ENCODE measurements at regions not wholly inside any gene's neighbourhood (a gene's known extent, or its start where the extent isn't known, plus 50 kb on each side); places are given as distances from the start of the nearest gene placed in this dataset.

DNA sequence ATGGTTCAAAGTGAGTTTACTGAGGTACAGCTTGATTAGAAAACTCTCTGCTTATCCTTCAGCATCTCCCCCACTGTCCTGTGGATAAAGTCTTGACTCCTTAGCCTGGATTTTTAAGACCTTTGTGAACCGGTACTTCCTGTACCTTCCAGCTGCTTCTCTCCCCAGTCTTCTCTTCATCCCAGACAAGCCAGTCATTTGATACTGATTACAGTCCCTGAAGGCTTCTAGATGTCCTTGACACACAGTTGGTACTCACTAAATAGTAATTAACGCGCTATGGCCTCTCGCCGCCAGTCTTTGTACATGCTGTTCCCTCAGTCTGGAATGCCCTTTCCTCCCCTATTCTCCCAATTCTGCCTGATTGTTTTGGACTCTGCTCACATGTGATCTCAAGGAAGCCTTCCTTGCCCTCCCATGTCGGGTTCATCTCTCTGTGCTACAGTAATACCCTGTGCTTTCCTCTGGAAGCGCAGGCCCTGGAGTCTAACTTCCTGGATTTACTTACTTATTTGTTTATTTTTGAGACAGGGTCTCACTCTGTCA is 50.6 kb upstream of the PTGR2 start:
- no peak for DNase-seq

DNA sequence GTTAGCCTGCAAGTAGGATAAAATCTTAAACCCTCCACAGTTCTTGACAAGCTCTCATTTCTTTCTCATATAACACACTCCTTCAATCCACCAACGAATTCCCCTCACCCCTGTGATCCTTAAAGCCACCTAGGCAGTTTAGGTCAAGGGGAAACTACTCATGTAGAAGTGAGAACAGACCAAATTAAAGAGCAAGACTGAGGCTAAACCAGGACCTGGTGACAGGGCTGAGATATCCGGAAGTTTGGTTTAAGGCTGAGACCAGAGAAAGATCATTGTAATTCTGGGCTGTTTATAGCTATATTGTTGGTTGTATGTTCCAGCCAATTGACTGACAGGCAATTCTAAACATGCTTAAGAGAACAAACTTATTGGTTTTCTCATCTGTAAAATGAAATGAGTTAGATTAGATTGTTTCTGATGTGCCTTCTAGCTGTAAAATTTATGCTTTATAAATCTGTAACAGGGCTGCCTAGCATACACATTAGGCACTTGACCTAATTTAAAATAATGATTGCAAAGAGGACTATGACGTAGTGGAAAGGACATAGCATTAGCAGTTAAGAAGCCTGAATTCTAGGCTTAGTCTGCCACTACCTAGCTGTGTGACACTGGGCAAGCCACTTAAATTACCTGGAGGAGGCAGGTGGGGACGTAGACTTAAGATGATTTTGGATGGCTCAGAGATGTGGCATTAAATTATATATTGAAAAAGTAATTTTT is 53.9 kb upstream of the PTGR2 start:
- no peak for DNase-seq

DNA sequence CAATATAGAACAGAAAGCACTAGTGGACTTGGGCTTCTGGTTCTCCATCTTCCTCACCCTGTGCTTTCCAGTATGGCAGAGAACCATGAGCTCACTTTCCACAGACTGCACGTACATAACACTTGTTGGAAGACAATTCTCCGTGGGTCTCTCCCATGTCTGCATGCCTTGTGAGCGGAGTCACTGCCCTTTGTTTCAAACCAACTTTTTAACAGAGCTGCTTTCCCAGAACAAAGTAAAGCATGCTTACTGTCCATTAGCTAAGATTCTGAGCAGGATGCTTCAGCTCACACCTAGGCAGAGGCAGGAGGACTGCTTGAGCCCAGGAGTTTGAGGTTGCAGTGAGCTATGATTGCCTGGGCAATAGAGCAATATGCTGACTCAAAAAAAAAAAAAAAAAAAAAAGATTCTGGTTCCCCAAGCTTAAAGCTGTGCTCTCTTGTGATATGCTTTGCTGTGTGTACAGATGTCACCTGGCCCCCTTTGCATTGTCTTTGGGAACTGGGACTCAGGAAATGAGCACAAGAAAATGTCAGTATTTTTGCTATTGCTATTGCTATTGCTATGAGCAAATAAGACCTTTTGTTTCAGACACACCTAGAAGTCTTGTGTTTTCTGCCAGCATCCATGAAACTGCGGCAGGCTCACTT is 54.6 kb upstream of the PTGR2 start:
- no peak for DNase-seq

DNA sequence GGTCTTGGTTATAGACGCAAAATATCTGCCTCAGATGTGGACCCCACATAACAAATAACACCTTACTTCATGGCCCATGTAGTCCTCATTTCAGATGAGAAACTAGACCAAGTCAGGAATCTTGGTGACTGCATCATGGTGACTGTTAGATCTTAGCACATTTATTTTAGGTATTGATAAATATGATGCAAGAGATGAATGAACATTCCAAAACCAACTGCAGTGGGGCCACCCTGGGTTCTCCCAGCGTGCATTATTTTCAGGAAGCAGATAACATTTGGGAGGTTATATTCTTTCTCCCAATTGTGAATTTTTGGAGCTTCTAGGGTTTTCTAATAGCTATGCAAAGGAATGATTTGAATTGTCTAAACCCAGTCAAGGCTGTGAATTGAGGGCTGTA is 55.2 kb upstream of the PTGR2 start:
- no peak for DNase-seq

DNA sequence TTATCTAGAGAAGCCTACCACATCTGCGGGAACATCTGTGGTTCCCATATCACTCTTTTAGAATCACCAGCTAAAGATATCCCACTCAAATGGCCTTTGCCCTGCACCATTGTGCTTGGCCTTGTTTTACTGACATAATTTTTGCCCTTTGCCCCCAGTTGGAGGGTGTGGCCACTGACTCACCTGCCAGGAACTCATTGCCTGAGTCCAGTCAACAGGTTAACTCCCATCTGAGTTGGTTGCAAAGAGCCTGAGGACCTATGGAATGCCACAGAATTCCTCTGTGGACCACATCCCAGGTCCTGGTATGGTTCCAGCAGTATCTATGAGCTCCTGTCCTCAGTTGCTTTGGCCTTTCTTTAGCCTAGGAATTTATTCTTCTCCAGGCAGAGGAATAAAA is 55.7 kb upstream of the PTGR2 start:
- no peak for DNase-seq

DNA sequence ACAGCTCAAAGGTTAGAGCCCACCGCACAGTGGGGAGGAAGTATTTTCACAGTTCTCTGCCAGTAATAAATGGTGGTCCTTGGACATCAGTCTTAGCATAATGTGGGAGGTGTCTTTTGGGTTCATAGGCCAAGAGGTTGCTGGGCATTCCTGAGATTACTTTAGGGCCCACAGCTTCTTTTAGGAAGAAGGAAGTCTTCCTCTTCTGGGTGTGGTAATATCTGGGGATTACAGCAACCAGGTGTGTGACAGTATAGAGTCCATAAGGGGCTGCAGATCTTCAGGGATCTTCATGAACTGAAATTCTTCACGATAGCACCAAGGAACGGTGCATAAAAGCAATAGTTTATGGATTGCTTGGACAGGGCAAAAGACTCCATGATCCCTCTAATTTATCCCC is 56.2 kb upstream of the PTGR2 start:
- DNase-seq = no peak

DNA sequence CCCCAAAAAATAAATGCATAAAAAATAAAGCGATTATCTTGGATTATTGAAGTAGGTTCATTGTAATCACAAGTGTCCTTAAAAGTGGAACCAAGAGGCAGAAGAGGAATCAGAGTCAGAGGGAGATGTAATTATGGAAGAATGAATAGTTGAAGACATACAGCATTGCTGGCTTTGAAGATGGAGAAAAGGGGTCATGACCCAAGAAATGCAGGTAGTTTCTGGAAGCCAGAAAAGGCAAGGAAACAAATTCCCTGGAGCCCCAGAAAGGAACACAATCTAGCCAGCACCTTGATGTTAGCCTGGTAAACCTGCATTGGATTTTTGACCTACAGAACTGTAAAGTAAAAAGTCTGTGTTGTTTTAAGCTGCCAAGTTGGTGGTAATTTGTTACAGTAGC is 57.5 kb upstream of the PTGR2 start:
- no peak for DNase-seq

DNA sequence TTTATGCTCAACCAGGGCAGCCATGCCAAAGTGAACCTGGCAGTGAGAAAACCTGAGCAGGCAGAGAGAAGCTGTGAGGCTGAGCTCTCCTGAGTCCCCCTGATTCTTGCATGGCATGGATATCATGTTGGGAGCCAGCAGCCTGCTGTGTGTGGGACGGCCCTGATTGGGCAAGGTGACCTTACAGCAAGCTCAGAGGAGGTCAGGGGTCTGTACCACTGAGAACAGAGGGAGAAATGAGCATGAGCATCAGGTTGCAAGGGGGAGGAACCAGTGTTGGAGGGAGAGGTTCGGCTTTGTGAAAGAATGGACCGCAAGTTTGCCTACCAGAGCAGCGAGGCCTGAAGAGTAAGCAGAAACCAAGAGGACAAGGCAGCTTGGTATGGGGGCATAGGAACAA is 59.1 kb upstream of the PTGR2 start:
- no peak for DNase-seq

DNA sequence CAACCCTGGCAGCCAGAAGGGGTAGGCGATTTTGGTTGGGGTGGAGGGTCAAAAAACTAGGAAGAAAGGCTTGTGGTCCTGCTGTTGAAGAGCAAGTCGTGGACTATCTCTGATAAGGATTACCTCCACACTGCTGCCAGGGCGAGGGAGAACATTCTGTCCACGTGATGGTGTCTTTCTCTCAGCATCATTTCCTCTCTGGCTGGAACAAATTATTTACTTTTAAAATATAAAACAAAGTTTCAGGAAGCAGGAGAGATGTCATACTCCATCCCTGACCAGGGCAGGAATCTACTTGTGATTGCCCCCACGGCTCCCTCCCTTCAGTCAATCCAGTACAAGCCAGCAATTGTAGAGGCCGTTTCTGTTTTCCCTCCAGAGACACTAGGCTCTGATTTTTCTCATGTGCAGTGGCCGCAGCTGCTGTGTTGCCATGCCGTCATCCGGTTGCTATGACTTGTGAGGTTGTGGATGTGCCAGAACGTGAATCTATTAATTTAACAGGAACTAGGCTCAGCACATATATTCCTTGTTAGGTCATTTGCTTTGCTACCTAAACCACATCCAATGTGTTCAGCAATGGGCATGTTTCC is 61.5 kb upstream of the PTGR2 start:
- DNase-seq = no peak

DNA sequence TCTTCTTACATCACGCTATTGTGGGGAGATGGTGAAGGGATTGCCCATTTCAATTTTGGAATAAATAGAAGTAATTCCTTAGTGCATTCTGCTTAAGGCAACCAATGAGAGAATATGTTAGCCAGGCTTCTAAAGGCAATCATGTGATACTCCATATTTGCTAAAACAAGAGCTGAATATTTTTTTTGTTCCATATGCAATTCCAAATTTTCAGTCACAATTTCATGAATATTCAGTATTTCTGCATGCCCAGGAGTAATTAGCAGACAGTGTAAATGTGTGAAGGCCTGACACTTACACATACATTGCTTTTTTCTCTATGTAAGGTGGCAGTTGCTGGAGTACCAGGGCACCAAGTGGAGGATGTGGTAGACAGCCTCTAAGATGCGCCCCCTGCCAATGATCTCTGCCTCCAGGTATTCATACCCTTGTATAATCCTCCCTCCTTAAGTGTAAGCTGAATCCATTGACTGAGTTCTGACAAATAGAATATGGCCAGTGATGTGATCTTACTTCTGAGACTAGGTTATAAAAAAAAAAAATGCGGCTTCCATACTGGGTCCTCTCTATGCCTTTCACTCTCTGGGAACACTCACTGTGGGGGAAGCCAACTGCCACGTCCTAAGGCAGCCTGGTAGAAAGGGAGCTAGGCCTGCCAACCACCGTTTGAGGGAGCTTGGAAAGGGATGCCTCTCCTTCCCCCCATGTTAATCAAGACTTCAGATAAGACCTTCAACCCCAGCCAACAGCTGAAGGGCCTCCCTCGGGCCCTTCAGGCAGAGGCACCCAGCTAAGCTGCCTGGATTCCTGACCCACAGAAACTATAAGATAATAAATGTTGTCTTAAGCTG is 62.7 kb upstream of the PTGR2 start:
- DNase-seq = no peak

DNA sequence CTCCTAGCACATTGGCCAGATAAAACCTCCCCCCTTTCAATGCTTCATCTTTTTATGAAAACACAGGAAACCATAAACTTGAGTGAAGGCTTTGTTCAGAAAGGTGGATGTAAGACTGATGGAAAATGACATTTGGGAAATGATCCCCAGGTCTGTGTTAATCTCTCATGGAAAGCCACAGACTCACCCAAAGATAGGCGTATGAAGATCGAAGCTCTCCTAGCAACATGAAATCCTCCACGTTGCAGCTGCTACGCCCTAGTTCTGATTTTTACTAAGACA is 63.4 kb upstream of the PTGR2 start:
- no peak for DNase-seq

DNA sequence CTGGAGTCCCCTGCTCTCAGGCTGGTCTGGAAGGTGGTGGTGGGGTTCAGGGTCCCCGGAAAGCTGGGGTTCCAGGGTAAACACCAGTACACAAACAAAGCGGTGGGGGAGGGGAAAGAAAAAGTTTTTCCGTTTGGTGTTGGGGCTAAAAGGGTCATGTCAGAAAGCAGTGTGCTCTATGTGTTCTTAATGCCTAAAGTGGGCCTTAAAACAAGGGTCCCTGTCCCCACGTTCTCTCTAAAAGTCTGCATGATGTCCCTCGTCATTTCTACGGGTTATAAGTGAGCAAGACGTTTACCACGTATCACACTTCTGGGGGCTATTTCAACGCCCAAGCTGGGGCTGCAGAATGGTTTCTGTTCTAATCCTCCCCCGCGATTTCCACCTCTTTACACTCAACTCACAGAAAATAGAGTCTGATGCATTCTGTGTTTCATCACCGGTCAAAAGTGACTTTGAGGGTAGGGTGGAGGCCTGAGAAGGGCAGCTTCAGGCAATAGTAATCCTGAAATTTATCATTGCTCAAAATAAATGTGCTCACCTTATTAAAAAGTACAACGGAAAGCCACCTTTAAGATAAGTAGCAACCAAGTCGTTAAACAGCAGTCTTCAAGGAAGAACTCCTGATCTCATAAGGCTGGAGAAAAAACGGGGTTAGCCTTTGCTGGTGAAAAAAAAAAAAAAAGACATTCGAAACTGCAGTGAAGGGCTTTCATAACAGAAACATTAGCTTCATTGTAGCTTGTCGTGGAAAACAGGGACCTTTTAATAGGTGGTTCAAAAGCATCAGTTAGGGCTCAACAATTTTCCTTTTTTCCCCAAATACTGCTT is 63.9 kb upstream of the PTGR2 start:
- no peak for DNase-seq

DNA sequence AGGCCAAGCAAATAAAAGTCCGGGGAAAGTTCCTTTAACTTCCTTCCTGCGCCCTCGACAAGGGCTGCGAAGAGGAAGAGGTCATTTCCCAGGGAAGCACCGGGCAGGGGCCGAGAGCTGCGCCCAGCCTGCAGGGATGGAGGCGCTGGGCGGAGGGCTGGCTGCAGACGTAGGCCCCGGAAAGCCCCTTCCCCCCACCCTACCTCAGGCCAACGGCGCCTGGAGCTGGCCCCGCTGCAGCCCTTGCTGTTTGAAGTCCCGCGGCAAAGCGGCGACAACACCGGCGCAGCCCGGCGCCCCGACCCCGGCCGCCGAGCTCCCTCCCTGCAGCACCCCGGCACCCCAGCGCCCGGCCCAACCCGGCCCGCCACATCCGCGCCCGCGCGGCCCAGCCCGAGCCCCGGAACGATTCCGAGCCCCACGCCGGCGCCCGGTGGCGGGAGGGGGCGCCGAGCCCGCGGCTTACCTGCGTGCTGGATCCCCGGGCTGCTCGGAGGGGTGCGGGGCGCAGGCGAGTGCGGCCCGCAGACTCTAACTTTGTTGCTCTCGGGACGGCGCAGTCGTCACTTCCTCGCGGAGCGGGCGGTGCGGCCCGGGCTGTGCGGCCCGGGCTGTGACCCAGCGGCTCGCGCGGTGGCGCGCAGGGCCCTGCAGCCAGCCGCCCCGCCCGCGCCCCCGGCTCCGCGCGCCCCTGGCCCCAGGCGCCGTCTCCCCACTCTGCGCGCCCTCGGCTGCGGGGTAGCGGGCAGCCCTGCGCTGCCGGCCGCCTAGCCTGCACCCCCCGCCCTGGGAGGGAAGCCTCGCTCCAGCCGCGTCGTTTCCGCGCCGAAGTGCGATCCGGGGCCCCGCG is 64.8 kb upstream of the PTGR2 start:
- peak; percentile 71 for DNase-seq

DNA sequence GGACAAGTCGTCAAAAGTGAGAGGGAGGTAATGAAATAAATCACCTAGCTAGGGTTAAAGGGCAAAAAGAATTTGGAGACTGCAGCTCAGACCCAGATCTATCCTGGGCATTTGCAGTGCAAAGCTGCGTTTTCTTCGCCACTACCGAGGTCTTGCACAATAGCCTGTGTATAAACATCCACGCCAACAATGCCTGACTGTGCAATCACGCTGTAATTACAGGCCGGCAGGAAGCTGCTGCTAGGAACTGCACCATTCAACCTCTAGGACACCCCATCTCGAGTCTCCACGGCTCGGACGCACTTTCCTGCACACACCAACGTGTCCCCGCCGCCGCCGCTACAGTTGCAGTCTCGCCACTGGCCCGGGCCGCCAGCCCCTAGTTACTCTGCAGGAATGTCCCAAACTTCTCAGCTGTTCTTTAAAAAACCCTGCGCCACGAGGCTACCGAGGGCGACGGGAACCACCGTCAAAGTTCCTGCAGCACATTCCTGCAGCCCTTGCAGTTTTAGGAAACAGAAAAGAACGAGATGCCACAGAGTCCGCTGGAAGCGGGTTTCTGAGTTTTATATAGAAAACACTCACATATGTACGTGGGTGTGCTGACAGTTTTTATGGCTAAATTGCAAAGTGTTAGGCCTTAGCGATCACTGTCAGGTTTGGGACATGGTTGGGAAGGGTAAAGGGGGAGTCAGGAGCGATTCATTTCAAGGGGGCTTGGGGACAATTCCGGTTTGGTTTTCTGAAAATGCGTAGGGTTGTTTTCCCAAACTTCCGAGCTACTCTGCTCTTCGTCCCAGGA is 65.6 kb upstream of the PTGR2 start:
- DNase-seq = peak; percentile 71

DNA sequence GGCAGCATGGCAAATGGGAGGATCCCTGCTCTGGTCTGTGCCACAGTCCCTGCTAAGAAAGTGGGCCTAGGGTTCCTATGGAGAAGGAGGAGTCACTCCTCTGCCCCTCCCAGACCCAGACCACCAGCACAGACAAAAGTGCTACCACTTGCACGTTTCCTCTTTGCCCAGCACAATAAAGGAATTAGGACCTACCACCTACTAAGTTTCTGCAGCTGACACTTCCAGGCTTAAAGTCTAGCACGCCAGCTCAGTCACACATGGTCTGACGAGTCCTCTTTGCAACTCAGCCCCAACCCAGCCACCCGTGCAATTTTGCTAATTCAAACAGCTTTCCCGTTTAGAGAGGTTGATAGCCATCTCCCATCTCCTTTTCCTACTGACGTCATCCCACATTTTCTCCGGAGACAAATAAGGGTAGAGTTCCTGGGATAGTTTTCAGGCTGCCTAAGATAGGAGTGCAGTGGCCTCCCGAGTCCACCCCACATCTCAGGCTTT is 66.2 kb upstream of the PTGR2 start:
- no peak for DNase-seq

DNA sequence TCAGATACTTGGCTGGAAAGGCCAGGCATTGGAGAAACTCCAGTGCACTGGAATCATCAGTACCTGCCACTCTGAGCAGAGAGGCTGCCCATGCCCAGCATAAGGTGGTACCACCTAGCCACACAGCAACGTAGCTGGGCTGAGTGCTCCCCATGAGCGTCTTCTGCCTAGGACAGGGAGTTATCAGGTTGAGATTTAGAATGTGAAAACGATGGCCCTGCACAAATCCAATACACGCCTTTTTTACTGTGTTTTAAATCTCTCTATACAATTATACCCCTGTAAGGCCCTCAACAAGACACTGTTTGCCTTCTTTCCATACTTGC is 66.7 kb upstream of the PTGR2 start:
- DNase-seq = no peak

DNA sequence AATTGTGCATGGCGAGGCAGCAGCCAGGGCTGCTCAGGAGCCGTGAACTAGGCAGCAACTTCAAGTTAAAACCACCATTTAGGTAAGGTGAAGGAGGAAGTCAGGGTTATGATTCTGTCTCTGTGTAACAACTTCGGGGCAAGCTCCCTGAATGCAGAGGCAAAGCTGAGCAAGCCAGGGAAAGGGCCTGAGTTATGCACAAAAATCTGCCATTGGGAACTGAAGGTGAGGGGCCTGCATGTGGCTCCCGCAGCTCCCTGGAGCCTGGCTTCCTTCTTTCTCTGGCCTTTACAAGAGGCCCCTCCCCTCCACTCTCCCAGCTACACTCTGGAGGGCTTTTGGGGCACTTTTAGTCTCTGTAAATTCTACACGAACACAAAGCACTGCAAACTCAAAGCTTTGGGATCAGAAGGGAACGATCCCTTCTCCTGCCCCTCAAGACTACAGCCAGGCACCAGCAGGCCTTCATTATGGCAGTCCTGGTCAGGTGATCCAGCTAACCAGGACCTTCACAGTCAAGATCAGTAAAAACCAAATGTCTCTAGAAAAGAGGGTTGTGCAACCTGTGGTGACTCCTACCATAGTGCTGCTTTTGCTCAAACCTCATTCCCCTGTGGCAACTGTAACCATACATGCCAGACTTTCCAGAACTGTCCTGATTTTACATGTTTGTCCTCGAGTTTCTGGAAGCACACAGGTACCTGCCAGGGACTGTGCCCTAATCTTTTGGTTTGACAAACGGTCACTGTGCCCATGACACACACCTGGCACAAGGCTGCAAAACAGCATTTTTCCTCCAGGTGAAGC is 67.2 kb upstream of the PTGR2 start:
- no peak for DNase-seq

DNA sequence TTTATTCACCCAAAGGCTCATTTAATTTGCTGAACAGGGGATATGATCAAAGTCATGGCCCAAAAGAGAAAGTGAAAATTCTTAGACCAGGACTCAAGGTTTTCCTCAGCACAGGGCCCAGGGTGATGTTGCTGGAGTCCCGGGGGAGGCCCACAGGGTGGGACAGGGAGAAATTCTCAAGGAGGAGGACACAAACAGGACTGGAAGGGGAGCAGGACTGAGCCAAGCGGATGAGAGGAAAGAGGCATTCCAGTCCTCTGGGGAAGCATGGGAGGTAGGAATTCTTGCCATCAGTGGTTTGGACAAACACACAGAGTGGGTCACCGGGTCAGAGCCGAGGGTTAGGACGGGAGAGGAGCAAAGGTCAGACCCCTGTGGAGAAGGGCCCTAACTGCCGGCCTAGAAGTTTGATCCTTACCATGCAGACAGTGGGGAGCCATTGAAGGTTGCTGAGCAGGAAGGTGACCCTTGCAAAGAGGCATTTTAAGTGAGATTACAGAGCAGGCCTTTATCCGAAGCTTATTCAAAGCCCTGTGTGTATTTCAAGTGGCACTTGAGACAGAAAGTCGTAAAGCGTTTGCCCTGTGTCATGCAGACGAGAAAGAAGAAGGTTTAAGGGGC is 68.4 kb upstream of the PTGR2 start:
- no peak for DNase-seq

DNA sequence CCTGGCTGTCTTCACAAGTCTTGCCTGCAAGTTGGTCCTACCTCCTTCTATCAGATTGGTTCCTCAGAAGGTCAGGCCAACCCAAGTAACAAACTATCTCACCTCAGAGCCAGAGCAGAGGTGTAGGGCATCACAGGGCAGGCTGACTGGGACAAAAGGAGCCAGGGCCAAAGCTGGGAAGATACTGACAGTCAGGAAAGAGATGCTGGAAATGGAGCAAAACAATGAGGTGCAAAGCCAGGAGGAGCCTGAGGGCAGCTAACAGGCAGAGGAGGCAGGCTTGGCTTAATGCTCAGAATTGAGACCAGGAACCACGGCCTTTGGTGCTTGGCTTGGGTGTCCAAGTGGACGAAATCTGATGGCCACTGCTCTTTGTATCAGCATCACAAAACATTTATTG is 68.4 kb upstream of the PNMA1 start:
- no peak for DNase-seq
